OCI-LY7 (cell line): ENCODE measurements at regions not wholly inside any gene's neighbourhood (a gene's known extent, or its start where the extent isn't known, plus 50 kb on each side); places are given as distances from the start of the nearest gene placed in this dataset.

Experiments
- BruUV-seq: library from RNA; stranded (reverse); fragments of 400-500 nt; replicated peaks from 2 replicates; lab custom pipeline; 2021; lab: Mats Ljungman, UMichigan
- CTCF ChIA-PET: fragments of 300-600 bp; sonication (Branson Sonifier 250); formaldehyde crosslinking; loops from one replicate; lab custom pipeline; 2022; ENCODE audit warnings: antibody characterized with exemption; ENCODE audit not compliant: unreplicated experiment; lab: Charles Lee
- POLR2A ChIA-PET: fragments of 300-600 bp; sonication (Branson Sonifier 250); formaldehyde crosslinking; loops from one replicate; lab custom pipeline; 2022; ENCODE audit warnings: antibody characterized with exemption; lab: Charles Lee
- DNase-seq: peaks from one replicate; pipeline ENCODE4 v3.0.0-alpha.2; 2015; ENCODE audit warnings: low spot score
- H2AFZ ChIP-seq: fragments of 200-600 bp; sonication (generic), shearing (Covaris generic); 2 replicates; pipeline ENCODE4 v1.6.1; 2014; ENCODE audit warnings: mild to moderate bottlenecking, antibody characterized with exemption, low read length, moderate library complexity
- H3K27ac ChIP-seq: fragments of 200-600 bp; sonication (generic); 2 replicates; pipeline ENCODE4 v1.5.1; 2014; ENCODE audit warnings: mixed run types, low read depth, mild to moderate bottlenecking, moderate library complexity, low read length, inconsistent platforms; ENCODE audit not compliant: poor library complexity, severe bottlenecking
- H3K36me3 ChIP-seq: fragments of 200-600 bp; sonication (generic); 2 replicates; pipeline ENCODE4 v1.6.1; 2014; ENCODE audit warnings: mild to moderate bottlenecking, antibody characterized with exemption, low read length, moderate library complexity, mixed read lengths; ENCODE audit not compliant: insufficient read depth
- H3K4me1 ChIP-seq: fragments of 200-600 bp; sonication (generic); 2 replicates; pipeline ENCODE4 v1.5.1; 2014; ENCODE audit warnings: mild to moderate bottlenecking, low read length; ENCODE audit not compliant: insufficient read depth, poor library complexity, severe bottlenecking
- H3K4me2 ChIP-seq: fragments of 200-600 bp; sonication (generic); 2 replicates; pipeline ENCODE4 v1.6.1; 2014; ENCODE audit warnings: mild to moderate bottlenecking, low read length
- H3K4me3 ChIP-seq: fragments of 200-600 bp; sonication (generic); 2 replicates; pipeline ENCODE4 v1.5.1; 2014; ENCODE audit warnings: mild to moderate bottlenecking, low read depth, low read length; ENCODE audit not compliant: poor library complexity, severe bottlenecking
- H3K79me2 ChIP-seq: fragments of 200-600 bp; sonication (generic); 2 replicates; pipeline ENCODE4 v1.6.1; 2016; ENCODE audit warnings: low read depth, mild to moderate bottlenecking, low read length, moderate library complexity, mixed read lengths; ENCODE audit not compliant: insufficient read depth
- H3K9me2 ChIP-seq: fragments of 200-600 bp; sonication (generic); 2 replicates; pipeline ENCODE4 v1.6.1; 2016; ENCODE audit warnings: mild to moderate bottlenecking, low read length, mixed read lengths; ENCODE audit not compliant: insufficient read depth
- H3K9me3 ChIP-seq: fragments of 200-600 bp; sonication (generic); 2 replicates; pipeline ENCODE4 v1.6.1; 2014; ENCODE audit warnings: mild to moderate bottlenecking, mixed run types, low read length, mixed read lengths
- H4K20me1 ChIP-seq: fragments of 200-600 bp; sonication (generic); 2 replicates; pipeline ENCODE4 v1.6.1; 2014; ENCODE audit warnings: mild to moderate bottlenecking, antibody characterized with exemption, low read length, moderate library complexity, mixed read lengths; ENCODE audit not compliant: insufficient read depth
- CTCF ChIP-seq: fragments of 200-600 bp; sonication (generic); conservative IDR thresholded peaks from 2 replicates; pipeline ENCODE4 v1.5.1; 2014; ENCODE audit warnings: mild to moderate bottlenecking, antibody characterized with exemption, low read length, moderate library complexity, mixed read lengths
- EZH2phosphoT487 ChIP-seq: fragments of 200-600 bp; sonication (generic); IDR thresholded peaks from 2 replicates; pipeline ENCODE4 v1.6.1; 2018; ENCODE audit warnings: low read depth, borderline replicate concordance, mild to moderate bottlenecking, mixed run types, antibody characterized with exemption, low read length, moderate library complexity, mixed read lengths
- intact Hi-C: fragments of 100-400 bp; cut with micrococcal nuclease; formaldehyde crosslinking; loops from one replicate; pipeline ENCODE4 v1.10.0; 2022; ENCODE audit not compliant: unreplicated experiment

- DNase-seq, result no peak
- no peaks in the 10 kb centered on the region for H3K79me2 ChIP-seq
- intact Hi-C loops, result no loop called here
- TF ChIP-seq CTCF, result no peak
- no peak for TF ChIP-seq EZH2phosphoT487
- POLR2A ChIA-PET, result interaction anchor here (1.0 to 1.1 kb wide), 2 partner anchors 9 to 56 kb away, joined by 4 to 5 read pairs; no protein-coding TSS in a partner anchor
- BruUV-seq, result no TSS peak
- no peaks in the 10 kb centered on the region for H3K4me1 ChIP-seq
- H4K20me1 ChIP-seq, result no peaks in the 10 kb centered on the region
- CTCF ChIA-PET, result no interaction called here
- no peak overlapping the region for H3K4me3 ChIP-seq
- H3K9me3 ChIP-seq, result no peaks in the 10 kb centered on the region; the same call in 1 of the 2 replicates
- no peaks in the 10 kb centered on the region for H3K9me2 ChIP-seq
- H3K27ac ChIP-seq, result no peak overlapping the region
- H3K4me2 ChIP-seq, result no peak overlapping the region
- H2AFZ ChIP-seq, result no peak overlapping the region
- H3K36me3 ChIP-seq, result no peaks in the 10 kb centered on the region; the same call in 1 of the 2 replicates
Observed at GRCh38 chr4:132386130-132386529, 763.0 kb upstream of the PCDH10 start.

GRCh38 chr4:132387060-132387459, 762.0 kb upstream of the PCDH10 start:
- ChIA-PET POLR2A (interaction anchor here (0.7 kb wide), 1 partner anchor 110 kb away, joined by 4 read pairs; no protein-coding TSS in a partner anchor), CTCF (no interaction called here)
- no peaks in the 10 kb centered on the region for H4K20me1 ChIP-seq
- intact Hi-C loops, result no loop called here
- no peaks in the 10 kb centered on the region; the same call in 1 of the 2 replicates for H3K9me3 ChIP-seq
- H3K79me2 ChIP-seq, result no peaks in the 10 kb centered on the region
- no peaks in the 10 kb centered on the region for H3K4me1 ChIP-seq
- no peaks in the 10 kb centered on the region; the same call in 1 of the 2 replicates for H3K36me3 ChIP-seq
- H2AFZ ChIP-seq, result no peak overlapping the region
- no peaks in the 10 kb centered on the region for H3K9me2 ChIP-seq
- no peak for DNase-seq
- BruUV-seq, result no TSS peak
- no peak overlapping the region for H3K27ac ChIP-seq
- no peak overlapping the region for H3K4me3 ChIP-seq
- TF ChIP-seq EZH2phosphoT487 (no peak), CTCF (no peak)
- no peak overlapping the region for H3K4me2 ChIP-seq

GRCh38 chr4:132395561-132395960, 753.5 kb upstream of the PCDH10 start:
- Histone ChIP-seq H3K27ac (no peak overlapping the region), H2AFZ (peak overlapping the region; percentile 62; the same call in 1 of the 2 replicates), H3K9me2 (no peaks in the 10 kb centered on the region), H3K4me2 (no peak overlapping the region), H3K4me1 (no peaks in the 10 kb centered on the region), H4K20me1 (no peaks in the 10 kb centered on the region), H3K36me3 (no peaks in the 10 kb centered on the region), H3K4me3 (no peak overlapping the region), H3K79me2 (no peaks in the 10 kb centered on the region), H3K9me3 (peaks cover 4% of the 10 kb centered on the region; the same call in 1 of the 2 replicates)
- CTCF ChIA-PET, result no interaction called here
- no peak for TF ChIP-seq EZH2phosphoT487
- no peak for TF ChIP-seq CTCF
- no TSS peak for BruUV-seq
- POLR2A ChIA-PET, result interaction anchor here (0.7 to 1.7 kb wide), 3 partner anchors 10 to 14 kb away, joined by 3 to 7 read pairs (median 4); no protein-coding TSS in a partner anchor
- no peak for DNase-seq
- intact Hi-C loops, result loop anchor here (5.0 kb wide), 1 partner anchor 158 kb away; no protein-coding TSS in a partner anchor
